GM19193 (cell line): ENCODE measurements at regions not wholly inside any gene's neighbourhood (a gene's known extent, or its start where the extent isn't known, plus 50 kb on each side); places are given as distances from the start of the nearest gene placed in this dataset.

ENCODE experiments used
- POLR2A ChIP-seq: IDR thresholded peaks from 4 replicates; pipeline ENCODE4 v1.6.1; 2011; ENCODE audit not compliant: insufficient read depth, insufficient read length; ENCODE audit errors: extremely low read depth

DNA sequence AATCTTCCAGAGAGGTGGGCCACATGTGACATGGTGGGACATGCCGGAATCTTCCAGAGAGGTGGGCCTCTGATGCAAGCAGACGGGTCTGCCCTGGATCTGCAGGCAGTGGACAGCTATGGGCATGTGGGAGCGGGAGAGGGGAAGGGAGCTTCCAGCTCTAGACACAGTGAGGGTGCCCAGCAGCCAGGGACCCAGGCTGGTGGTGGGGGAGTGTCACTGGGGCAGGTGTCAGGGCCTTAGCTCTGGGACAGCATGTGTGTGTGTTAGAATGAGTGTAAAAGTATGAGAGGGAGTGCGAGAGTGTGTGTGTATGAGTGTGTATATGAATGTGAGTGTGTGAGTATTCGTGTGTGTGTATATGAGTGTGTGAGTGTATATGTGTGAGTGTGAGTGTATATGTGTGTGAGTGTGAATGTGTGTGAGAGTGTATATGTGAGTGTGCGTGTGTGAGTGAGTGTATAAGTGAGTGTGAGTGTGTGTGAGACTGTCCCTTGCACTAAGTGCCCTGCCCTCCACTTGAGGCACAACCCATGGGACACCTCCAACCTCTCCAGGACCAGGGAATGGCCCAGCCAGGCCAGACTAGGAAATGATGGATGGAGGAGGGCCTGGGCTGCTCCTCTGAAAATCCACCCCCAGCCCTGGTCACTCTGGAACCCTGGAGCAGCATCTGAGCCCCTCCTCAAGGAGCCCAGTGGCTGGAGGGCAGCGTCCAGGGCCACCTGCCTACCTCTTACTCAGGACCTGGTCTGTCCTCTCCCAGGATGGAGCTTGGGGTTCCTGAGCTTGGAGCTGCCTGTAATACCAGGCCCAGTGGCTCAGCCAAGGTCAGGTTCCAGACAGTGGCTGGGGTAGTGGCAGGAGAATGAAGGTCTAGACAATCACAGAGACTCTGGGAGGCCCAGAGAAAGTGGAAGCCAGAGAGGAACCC lies 122.2 kb downstream of the C9orf50 start:
- TF ChIP-seq POLR2A = no peak

DNA sequence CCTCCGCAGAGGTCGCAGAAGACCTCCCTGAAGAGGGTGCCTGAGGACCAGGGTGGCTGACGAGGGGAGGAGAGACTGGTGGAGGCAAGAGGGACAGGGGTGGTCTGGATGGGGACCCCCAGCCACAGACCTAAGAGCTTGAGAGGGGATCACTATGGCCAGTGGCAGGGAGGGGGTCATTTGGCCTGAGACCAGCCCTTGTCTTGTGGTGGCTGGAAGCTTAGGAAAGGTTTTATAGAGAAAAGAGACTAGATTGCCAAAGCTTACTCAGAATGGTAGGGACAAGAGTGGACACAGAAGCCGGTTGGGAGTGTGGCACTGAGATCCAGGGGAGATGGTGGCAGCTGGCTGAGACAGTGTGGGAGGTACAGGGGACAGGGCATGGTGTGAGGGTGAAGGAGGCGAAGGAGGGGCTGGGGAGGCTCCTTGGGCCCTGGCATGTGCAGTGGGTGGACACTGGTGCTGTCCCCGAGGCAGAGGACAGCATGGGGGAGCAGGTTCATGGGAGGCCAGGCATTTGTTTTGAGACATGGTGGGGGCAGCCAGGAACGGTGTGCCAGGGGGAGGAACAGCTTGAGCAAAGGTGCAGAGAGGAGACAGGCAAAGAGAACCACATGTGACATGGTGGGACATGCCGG lies 123.0 kb downstream of the C9orf50 start:
- no peak for TF ChIP-seq POLR2A

DNA sequence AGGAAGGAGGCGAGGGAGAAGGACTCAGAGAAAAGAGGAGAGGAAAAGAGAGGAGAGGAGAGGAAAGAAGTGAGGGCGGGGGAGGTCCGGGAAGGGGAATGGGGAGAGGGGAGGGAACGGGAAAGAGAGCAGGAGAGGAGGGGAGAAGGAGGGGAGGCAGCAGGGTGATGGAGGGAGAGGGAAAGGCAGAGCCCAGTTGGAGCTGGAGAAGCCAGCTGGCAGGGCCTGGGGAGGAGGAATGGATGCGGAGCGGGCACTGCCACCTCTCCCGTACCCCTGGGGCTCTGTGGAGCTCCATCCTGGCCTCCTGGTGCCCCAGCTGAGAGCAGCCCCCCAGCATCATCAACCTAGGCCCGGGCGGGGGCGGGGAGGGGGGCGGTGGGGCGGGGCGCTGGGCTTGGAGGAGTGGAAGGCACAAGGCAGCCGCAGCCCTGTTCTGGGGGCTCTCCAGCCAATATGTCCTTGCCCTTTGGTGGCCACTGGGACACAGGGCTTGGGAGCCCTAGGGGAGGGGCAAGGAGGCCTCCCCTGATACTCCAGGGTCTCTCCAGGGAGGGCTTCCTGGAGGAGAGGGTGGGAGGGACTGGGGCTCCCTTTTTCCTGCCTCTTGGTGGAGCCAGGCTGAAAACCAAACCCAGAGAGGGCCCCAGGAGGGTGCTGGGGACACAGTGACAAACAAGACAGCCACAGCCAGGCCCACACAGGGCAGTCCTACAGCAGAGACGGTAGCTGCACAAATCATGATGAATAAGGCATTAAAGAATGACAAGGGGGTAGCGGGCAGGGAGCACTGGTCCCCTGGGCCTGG lies 123.7 kb downstream of the C9orf50 start:
- TF ChIP-seq POLR2A = no peak

DNA sequence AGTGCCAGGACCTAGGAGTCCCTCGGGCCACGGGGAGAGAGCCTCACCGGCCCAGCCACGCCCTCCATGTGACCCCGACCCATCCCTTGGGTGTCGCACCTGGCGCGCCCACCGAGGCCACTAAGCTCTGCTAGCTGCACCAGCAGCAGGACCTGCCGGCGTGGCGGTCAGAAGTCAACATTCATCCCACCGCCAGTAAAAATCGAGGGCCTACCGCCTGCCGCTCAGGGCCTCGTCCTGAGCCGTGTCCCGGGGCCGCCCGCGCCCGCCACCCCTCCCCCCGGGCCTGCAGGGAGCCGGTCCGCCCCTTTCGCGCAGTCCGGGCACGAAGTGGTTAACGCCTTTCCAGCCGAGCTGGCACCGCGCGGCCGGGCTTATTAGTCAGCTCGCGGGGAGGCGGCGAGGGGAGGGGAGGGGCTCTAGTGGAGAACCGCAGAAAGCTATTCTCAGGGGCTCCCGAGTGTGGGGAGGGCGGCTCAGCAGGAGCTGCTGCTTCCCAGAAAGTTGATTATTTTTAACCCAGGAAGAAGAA lies 124.4 kb downstream of the C9orf50 start:
- no peak for TF ChIP-seq POLR2A

DNA sequence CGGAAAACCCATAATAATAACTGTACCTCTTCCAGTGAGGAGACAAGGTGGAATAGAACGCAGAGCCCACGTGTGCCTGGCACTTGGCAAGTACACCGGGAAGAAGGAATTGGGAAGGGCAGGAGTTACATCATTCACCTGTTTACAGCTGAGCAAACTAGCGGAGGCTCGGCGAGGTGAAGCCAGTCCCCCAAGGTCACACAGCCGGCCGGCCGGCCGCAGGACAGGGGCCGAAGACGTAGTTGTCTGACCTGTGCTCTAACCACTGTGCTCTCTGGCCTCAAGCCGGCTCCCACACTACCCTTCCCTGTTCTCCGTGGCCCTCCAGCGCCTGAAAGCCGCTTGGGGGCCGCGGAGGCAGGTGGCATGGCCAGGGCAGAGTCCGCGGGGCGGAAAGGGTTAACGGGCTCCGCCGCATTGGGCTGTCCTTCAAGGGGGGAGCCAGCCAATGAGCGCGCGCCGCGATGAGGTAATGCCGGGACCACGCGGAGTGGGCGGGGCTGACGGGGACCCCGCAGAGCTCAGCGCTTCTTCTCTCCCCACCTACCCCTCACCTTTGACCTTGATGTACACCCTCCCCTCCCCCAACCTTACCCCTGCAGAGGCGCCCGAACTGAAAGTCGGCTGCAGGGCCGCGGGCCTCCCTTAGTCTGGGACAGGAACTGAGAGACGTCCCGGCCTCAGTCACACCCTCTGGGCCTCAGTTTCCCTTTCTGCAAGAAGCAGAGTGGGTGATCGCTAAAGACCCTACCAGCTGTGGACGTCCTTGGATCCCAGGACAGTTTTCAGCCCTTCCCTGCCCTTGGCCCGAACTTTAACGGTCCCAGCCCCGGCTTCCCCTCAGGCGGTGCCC lies 125.1 kb downstream of the C9orf50 start:
- no peak for TF ChIP-seq POLR2A

DNA sequence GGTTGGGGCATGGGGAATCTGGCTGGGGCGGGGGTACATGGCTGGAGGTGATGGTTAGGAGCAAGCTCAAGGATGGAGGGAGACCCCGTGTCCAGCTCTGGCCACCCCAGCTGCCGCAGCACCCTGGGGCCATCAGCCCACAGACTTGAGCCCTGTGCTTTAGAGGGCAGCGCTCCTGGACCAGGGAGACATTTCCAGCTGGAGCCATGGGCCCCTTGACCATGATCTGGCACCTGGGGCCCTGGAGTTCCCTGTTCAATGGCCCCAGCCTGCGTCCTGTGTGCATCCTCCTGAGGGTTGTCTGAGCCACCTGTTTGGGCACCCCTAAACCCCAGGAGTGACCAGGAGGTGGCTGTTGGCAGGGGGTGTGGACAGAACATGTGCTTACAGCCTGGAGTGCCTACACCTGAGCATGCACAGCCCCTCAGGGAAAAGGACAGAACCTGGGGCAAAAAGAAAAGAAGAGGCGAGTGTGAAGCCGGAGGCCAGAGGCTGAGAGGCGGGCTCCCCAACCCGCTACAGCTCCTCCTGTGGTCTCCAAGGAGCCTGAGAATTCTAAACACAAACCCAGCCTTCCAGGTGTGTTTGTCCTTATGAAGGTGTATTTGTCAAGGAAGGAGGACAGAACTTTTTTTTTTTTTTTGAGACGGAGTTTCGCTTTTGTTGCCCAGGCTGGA lies 126.7 kb downstream of the C9orf50 start:
- TF ChIP-seq POLR2A = no peak

DNA sequence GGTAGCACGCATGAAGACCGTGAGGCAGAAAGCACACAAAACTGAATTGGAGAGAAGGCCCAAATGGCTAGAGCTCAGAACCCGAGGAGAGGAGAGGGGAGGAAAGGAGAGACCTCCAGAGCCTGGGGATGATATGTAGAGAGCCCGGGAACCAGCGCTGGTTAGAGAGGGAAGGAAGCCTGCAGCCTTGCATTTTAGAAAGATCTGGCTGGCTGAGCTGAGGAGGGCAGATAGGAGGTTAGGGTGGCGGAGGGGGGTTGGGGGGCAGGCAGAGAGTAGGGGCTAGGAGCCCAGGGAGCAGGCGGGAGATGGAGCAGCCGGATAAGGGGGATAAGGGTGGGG lies 127.2 kb downstream of the C9orf50 start:
- TF ChIP-seq POLR2A = no peak

DNA sequence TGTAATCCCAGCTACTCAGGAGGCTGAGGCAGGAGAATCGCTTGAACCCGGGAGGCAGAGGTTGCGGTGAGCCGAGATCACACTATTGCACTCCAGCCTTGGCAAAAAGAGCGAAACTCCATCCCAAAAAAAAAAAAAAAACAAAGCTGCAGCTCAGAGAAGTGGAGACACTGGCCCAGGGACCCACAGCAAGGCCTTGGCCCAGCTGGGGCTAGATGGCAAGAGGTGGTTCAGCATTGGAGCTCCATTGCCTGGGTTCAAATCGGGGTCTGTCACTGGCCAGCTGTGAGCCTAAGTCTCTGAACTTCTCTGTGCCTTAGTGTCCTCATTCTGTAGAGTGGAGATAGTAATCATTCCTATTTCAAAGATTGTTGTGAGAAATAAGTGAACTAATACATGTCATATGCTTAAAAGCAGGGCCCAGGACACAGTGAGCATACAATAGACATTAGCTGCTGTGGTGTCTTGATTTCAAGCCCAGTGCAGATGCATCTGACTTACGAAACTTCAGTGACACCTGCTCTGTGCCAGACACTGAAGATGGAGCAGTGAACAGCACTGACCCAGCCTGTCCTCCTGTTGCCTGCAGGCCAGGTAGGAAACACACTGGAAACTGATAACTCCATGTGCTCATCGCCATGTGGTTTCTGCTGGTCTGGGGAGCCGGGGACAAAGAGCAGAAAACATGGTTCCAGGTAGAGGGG lies 127.7 kb downstream of the C9orf50 start:
- no peak for TF ChIP-seq POLR2A

DNA sequence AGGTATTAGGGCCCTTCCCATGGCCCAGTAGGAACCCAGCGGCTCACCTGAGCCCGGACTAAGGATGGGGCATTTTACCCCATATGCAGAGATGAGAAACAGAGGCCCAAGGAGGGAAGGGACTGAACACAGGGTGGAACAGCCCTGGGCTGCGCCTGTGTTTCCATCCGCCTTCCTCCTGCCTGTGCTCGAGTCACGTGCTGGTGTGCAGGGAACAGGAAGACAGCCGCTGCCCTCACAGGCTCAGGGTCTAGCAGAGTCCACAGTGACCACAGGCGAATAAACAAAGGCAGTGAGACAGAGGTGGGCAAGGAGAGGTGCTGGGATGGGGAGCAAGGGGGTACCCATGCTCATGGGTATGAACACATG lies 129.4 kb downstream of the C9orf50 start:
- TF ChIP-seq POLR2A = no peak

DNA sequence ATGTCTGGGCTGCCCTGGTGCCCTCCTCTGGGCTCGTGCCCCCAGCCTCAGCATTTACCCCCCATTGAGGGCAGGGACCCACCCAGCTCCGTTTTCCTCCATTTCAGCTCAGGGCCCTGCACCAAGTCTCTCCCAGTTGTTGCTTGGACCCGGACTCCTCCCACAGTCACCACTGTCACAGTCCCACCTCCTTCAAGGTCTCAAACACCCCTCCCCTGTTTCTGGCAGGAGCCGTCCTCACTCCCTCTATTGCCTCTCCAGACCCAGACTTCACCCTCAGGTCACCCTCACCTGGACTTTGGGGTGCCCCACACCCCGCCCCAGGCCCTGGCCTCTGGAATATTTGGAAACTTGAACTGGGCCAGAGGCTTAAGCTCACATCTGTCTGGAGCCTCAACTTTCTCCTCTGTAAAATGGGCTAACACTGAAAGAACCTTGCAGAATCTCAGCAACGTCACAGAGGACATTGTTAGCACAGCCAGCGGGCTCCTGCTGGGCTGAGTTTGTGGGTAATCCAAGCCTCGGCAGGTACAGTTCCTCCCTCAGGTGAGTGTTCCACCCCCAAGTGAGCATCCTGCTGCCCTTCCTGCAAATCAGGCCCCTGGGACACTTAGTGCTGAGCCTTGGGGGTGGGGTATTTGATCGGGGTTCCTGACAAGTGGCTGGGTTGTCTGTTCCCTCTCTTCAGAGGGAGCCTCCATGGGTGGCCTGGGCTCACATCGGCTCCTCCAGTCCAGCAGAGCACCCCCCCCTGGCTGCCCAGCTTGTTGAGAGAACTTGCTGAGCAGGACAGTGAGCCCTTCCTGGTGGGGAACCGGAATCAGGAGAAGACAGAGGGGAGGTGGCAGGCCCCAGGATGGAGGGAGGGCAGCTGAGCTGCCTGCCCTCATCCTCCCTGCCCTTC lies 130.1 kb downstream of the C9orf50 start:
- no peak for TF ChIP-seq POLR2A

DNA sequence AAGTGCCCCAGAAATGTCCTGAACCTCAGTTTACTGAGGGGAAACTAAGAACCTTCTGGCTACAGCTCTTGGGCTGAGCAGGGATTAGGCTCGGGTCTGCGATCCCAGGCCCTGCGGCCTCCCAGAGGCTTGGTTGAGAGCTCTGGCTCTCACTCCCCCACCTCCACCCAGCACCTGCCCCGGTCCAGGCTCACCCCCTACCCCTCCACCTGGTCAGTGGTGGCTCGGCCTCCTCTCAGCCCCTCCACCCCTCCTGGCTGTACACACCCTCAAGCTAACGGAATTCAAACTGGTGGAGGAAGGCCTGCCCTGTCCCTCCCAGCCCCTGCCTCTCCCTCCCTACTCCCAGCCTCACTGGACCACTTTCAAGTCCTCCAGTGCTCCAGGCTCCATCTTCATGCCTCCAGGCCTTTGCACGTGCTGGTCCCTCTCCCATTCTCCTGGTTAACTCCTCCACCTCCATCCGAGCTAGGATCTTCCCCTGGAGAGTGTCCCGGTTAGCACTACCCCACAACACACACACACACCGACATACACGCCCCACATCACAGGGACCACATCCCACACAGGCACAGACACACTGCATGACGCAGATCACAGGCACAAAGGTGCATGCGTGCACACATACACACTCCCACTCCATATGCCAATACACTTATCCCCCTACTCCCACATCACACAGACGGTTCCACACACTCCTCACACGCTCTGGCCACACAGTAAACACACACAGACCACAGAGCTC lies 130.9 kb downstream of the C9orf50 start:
- TF ChIP-seq POLR2A = no peak
